Neuronal stem cell (in vitro differentiated cells): ENCODE measurements at regions not wholly inside any gene's neighbourhood (a gene's known extent, or its start where the extent isn't known, plus 50 kb on each side); places are given as distances from the start of the nearest gene placed in this dataset.
"Not testable (repeated sequence)": the region's sequence is repeated elsewhere in the genome, so short reads cannot be mapped to it uniquely, and the experiment has no call there.

ENCODE experiments used
- DNase-seq: peaks from one replicate; pipeline ENCODE4 v3.0.0-alpha.2; 2013; ENCODE audit warnings: low spot score
- H2AFZ ChIP-seq: one replicate; pipeline ENCODE4 v1.6.1; 2013; ENCODE audit warnings: mild to moderate bottlenecking, low read length, inconsistent platforms
- H2AK5ac ChIP-seq: 2 replicates; pipeline ENCODE4 v1.6.1; 2013; ENCODE audit warnings: low read depth, mild to moderate bottlenecking, inconsistent platforms, low read length, moderate library complexity, mixed read lengths
- H2BK120ac ChIP-seq: 2 replicates; pipeline ENCODE4 v1.6.1; 2013; ENCODE audit warnings: low read depth, mild to moderate bottlenecking, inconsistent platforms, low read length, moderate library complexity, mixed read lengths
- H2BK12ac ChIP-seq: one replicate; pipeline ENCODE4 v1.6.1; 2013; ENCODE audit warnings: low read length, inconsistent platforms
- H2BK15ac ChIP-seq: 2 replicates; pipeline ENCODE4 v1.6.1; 2013; ENCODE audit warnings: mild to moderate bottlenecking, low read length, inconsistent platforms, mixed read lengths
- H2BK5ac ChIP-seq: one replicate; pipeline ENCODE4 v1.6.1; 2013; ENCODE audit warnings: inconsistent platforms, mild to moderate bottlenecking, low read length, moderate library complexity
- H3K14ac ChIP-seq: one replicate; pipeline ENCODE4 v1.6.1; 2013; ENCODE audit warnings: low read length, inconsistent platforms
- H3K18ac ChIP-seq: 2 replicates; pipeline ENCODE4 v1.6.1; 2013; ENCODE audit warnings: low read length, inconsistent platforms
- H3K23ac ChIP-seq: 2 replicates; pipeline ENCODE4 v1.6.1; 2013; ENCODE audit warnings: low read depth, mild to moderate bottlenecking, mixed read lengths, low read length, inconsistent platforms; ENCODE audit not compliant: poor library complexity
- H3K27ac ChIP-seq: replicated peaks from 3 replicates; pipeline ENCODE4 v1.5.1; 2013; ENCODE audit warnings: low read length, inconsistent platforms
- H3K27me3 ChIP-seq, 3 experiments: 2 replicates each; pipeline ENCODE4 v1.6.1; 2013; ENCODE audit warnings: low read length in 3 of 3, mild to moderate bottlenecking in 2 of 3, inconsistent platforms in 1 of 3, low read depth in 1 of 3, mixed read lengths in 1 of 3, moderate library complexity in 1 of 3; ENCODE audit not compliant: control insufficient read depth in 3 of 3, insufficient read depth in 3 of 3
- H3K36me3 ChIP-seq, 2 donors: replicated peaks in 1 of 2; 2 replicates each; pipeline ENCODE4 v1.6.1; 2013; ENCODE audit warnings: low read length in 2 of 2; ENCODE audit not compliant: control insufficient read depth in 2 of 2, insufficient read depth in 2 of 2
- H3K4ac ChIP-seq: 2 replicates; pipeline ENCODE4 v1.6.1; 2013; ENCODE audit warnings: inconsistent platforms, mild to moderate bottlenecking, low read length, moderate library complexity
- H3K4me1 ChIP-seq, 2 donors: 1 replicate in 1 of 2; 2 replicates in 1 of 2; pipeline ENCODE4 v1.6.1; 2013; ENCODE audit warnings: low read length in 2 of 2, low read depth in 1 of 2; ENCODE audit not compliant: control insufficient read depth in 2 of 2, insufficient read depth in 1 of 2
- H3K4me2 ChIP-seq: one replicate; pipeline ENCODE4 v1.6.1; 2013; ENCODE audit warnings: mild to moderate bottlenecking, low read length, inconsistent platforms; ENCODE audit not compliant: insufficient read depth, poor library complexity, severe bottlenecking
- H3K4me3 ChIP-seq, 2 donors: 2 replicates each; pipeline ENCODE4 v1.5.1; 2013; ENCODE audit warnings: low read length in 2 of 2, mild to moderate bottlenecking in 2 of 2, inconsistent platforms in 1 of 2, moderate library complexity in 1 of 2
- H3K79me1 ChIP-seq: one replicate; pipeline ENCODE4 v1.6.1; 2013; ENCODE audit warnings: low read depth, mild to moderate bottlenecking, inconsistent platforms, low read length, moderate library complexity
- H3K9ac ChIP-seq: one replicate; pipeline ENCODE4 v1.6.1; 2013; ENCODE audit warnings: mild to moderate bottlenecking, low read depth, low read length, inconsistent platforms; ENCODE audit not compliant: poor library complexity
- H3K9me3 ChIP-seq, 2 donors: replicated peaks in 1 of 2; 2 replicates each; pipeline versions ENCODE3 to v1.6.1; 2013; ENCODE audit warnings: low read length in 2 of 2, mild to moderate bottlenecking in 2 of 2, inconsistent platforms in 1 of 2, low read depth in 1 of 2, mixed read lengths in 1 of 2, moderate library complexity in 1 of 2; ENCODE audit not compliant: control insufficient read depth in 2 of 2, insufficient read depth in 1 of 2
- H4K8ac ChIP-seq: one replicate; pipeline ENCODE4 v1.6.1; 2013; ENCODE audit warnings: low read depth, mild to moderate bottlenecking, inconsistent platforms, low read length, moderate library complexity
- H4K91ac ChIP-seq: one replicate; pipeline ENCODE4 v1.6.1; 2013; ENCODE audit warnings: low read length, low read depth, mild to moderate bottlenecking, inconsistent platforms; ENCODE audit not compliant: poor library complexity
- WGBS, 2 donors: extraction: QIAGEN DNeasy Blood & Tissue Kit; methylation state at CpG; one replicate each; pipeline ENCODE4 v1.1.7; 2013; ENCODE audit warnings: missing lambda C conversion rate in 2 of 2, mixed read lengths in 1 of 2; ENCODE audit not compliant: insufficient read length in 2 of 2, insufficient replicate concordance in 1 of 2; ENCODE audit errors: extremely low coverage in 2 of 2; 5-methylcytosine and 5-hydroxymethylcytosine counted together

DNA sequence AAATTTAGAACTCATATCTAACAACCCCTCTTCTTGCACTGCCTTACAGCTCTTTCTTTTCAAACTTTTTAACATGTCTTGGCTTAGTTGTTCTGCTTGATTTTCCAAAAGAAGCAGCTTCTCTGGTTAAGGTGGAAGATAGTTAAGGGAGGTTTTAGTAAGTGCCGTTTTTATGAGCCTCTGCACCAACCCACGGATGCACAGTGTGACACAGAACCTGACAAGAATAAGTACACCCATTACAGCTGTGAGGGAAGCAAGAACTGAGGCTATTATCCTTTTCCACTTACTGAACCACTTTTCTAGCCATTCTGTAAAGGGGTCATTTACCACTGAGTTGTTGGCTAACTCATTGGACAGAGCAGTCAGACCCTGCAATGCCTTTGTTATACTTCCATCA lies 336.0 kb upstream of the PCDH10 start:
- H3K4me2 ChIP-seq, H3K27me3 ChIP-seq, H2BK120ac ChIP-seq, H4K8ac ChIP-seq, H3K9me3 ChIP-seq, H3K9ac ChIP-seq, H3K4me3 ChIP-seq, H3K23ac ChIP-seq, H3K79me1 ChIP-seq, H3K4me1 ChIP-seq, H4K91ac ChIP-seq, H2AFZ ChIP-seq, H3K36me3 ChIP-seq, H2BK5ac ChIP-seq, H3K14ac ChIP-seq, H2BK15ac ChIP-seq, H2AK5ac ChIP-seq, DNase-seq, H2BK12ac ChIP-seq, H3K4ac ChIP-seq, H3K27ac ChIP-seq, H3K18ac ChIP-seq: not testable (repeated sequence)
- no CpG with 5 or more reads among the region's 2 CpGs for WGBS, 2 donors

DNA sequence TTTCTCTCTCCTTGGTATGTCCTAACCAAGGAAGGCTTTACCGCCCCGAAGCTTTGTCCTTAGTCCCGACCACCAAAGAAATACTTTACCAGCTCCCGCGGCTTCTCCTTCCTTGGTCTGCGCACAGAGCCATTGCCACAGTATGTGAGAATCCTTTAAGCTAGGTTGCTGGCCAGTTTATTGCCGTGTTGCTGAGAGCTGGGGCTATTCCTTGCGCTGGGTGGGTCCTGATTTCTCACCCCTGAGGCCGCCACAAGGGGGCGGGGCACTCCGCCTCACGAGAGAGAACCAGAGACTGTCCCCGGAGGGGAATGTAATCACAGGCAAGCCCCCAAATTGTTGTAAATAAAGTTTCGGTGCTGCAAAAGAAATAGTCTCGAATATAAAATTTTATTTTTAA lies 331.0 kb upstream of the PCDH10 start:
- no peak overlapping the region for H4K91ac ChIP-seq
- H4K8ac ChIP-seq, result no peak overlapping the region
- no peak overlapping the region for H3K18ac ChIP-seq
- no peak overlapping the region for H2AFZ ChIP-seq
- no peaks in the 10 kb centered on the region for H3K9me3 ChIP-seq
- no peak overlapping the region for H2BK5ac ChIP-seq
- H3K23ac ChIP-seq, result no peak overlapping the region
- no peak overlapping the region for H3K9ac ChIP-seq
- no peak overlapping the region for H2AK5ac ChIP-seq
- DNase-seq, result no peak
- H3K4me3 ChIP-seq, result no peak overlapping the region
- no peak overlapping the region for H3K4ac ChIP-seq
- no peak overlapping the region for H2BK15ac ChIP-seq
- H3K36me3 ChIP-seq, result no peaks in the 10 kb centered on the region
- no peak overlapping the region for H2BK120ac ChIP-seq
- H3K14ac ChIP-seq, result no peak overlapping the region
- no peak overlapping the region for H2BK12ac ChIP-seq
- no CpG with 5 or more reads among the region's 15 CpGs for WGBS, 2 donors
- no peak overlapping the region for H3K4me2 ChIP-seq
- no peak overlapping the region for H3K27ac ChIP-seq
- no peaks in the 10 kb centered on the region for H3K4me1 ChIP-seq
- H3K79me1 ChIP-seq, result no peaks in the 10 kb centered on the region
- H3K27me3 ChIP-seq, result no peaks in the 10 kb centered on the region

DNA sequence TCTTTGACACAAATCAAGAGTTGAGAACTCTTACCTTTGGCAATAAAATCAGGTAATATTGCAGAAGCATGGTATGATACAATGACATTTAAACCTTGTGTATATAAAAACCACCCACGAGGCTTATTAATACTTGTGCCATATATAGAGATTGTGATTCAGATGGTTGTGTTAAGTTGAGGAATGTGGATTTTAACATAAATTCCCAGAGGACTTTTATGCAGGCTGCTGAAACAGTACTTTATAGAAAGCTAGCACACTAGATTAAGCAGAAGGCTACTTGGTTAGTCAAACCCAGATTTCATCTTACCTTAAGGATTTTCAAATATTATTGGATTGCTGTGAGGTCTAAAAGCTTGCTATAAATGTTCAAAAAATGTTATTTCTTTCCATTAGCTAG lies 325.7 kb upstream of the PCDH10 start:
- Histone ChIP-seq H4K8ac (no peak overlapping the region), H3K4ac (no peak overlapping the region), H2AFZ (no peak overlapping the region), H3K27me3 (no peaks in the 10 kb centered on the region), H2BK120ac (no peak overlapping the region), H2AK5ac (no peak overlapping the region), H3K4me3 (no peak overlapping the region), H3K23ac (no peak overlapping the region), H3K36me3 (no peaks in the 10 kb centered on the region), H3K4me2 (no peak overlapping the region), H2BK15ac (no peak overlapping the region), H3K27ac (no peak overlapping the region), H3K14ac (no peak overlapping the region), H4K91ac (no peak overlapping the region), H3K79me1 (no peaks in the 10 kb centered on the region), H3K4me1 (peaks cover 0 to 8% of the 10 kb centered on the region in 2 donors), H2BK5ac (no peak overlapping the region), H3K9ac (no peak overlapping the region), H2BK12ac (no peak overlapping the region), H3K9me3 (no peaks in the 10 kb centered on the region), H3K18ac (no peak overlapping the region)
- DNase-seq, result no peak
- no CpG with 5 or more reads among the region's 1 CpG for WGBS, 2 donors

DNA sequence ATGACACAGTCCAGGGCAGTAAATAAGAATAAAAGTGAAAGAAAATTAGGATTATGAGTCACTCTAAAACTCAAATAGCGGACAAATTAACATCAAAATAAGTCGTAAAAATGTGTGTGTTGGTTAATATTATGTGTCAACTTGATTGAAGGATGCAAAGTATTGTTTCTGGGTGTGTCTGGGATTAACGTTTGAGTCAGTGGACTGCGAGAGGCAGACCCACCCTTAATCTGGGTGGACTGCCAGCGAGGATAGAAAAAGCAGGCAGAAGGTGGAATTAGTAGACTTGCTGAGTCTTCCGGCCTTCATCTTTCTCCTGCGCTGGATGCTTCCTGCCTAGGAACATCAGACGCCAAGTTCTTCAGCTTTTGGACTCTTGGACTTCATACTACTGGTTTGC lies 324.3 kb upstream of the PCDH10 start:
- H3K27ac ChIP-seq, result no peak overlapping the region
- peak overlapping the region; percentile 28 for H3K18ac ChIP-seq
- no peak overlapping the region for H3K4me3 ChIP-seq
- H3K27me3 ChIP-seq, result no peaks in the 10 kb centered on the region
- no peak overlapping the region for H4K91ac ChIP-seq
- H2AK5ac ChIP-seq, result no peak overlapping the region
- no CpG with 5 or more reads among the region's 8 CpGs for WGBS, 2 donors
- no peak overlapping the region for H3K4ac ChIP-seq
- H2AFZ ChIP-seq, result peak overlapping the region; percentile 49
- no peak overlapping the region for H2BK15ac ChIP-seq
- no peaks in the 10 kb centered on the region for H3K9me3 ChIP-seq
- H3K9ac ChIP-seq, result no peak overlapping the region
- H3K14ac ChIP-seq, result no peak overlapping the region
- no peak overlapping the region for H4K8ac ChIP-seq
- DNase-seq, result no peak
- H3K36me3 ChIP-seq, result no peaks in the 10 kb centered on the region
- H3K79me1 ChIP-seq, result no peaks in the 10 kb centered on the region
- no peak overlapping the region for H2BK5ac ChIP-seq
- peaks cover 0 to 8% of the 10 kb centered on the region in 2 donors for H3K4me1 ChIP-seq
- H3K23ac ChIP-seq, result no peak overlapping the region
- H2BK12ac ChIP-seq, result no peak overlapping the region
- no peak overlapping the region for H2BK120ac ChIP-seq
- no peak overlapping the region for H3K4me2 ChIP-seq
